GM10248 (cell line): ENCODE measurements at regions not wholly inside any gene's neighbourhood (a gene's known extent, or its start where the extent isn't known, plus 50 kb on each side); places are given as distances from the start of the nearest gene placed in this dataset.

Experiments
- CTCF ChIA-PET: fragments of 300-600 bp; sonication (Branson Sonifier 250); formaldehyde crosslinking; extraction: SDS; loops from one replicate; lab custom pipeline; 2021; ENCODE audit warnings: antibody characterized with exemption; lab: Yijun Ruan, JAX
- POLR2A ChIA-PET: fragments of 350-650 bp; sonication (Branson Sonifier 250); formaldehyde crosslinking; extraction: SDS; loops from one replicate; lab custom pipeline; 2020; ENCODE audit warnings: antibody characterized with exemption; lab: Yijun Ruan, JAX
- DNase-seq: peaks from one replicate; pipeline ENCODE4 v3.0.0; 2012; ENCODE audit errors: extremely low spot score
- TF ChIP-seq, protein P1 (sequence below): IDR thresholded peaks from 2 replicates; pipeline ENCODE4 v1.5.1; 2012; ENCODE audit warnings: mild to moderate bottlenecking, low read depth; ENCODE audit errors: extremely low read depth, missing control alignments, control extremely low read depth

- no peak for DNase-seq
- POLR2A ChIA-PET = no interaction called here
Measured at GRCh38 chr18:49655266-49656072, 93.6 kb downstream of the LIPG start.

DNA sequence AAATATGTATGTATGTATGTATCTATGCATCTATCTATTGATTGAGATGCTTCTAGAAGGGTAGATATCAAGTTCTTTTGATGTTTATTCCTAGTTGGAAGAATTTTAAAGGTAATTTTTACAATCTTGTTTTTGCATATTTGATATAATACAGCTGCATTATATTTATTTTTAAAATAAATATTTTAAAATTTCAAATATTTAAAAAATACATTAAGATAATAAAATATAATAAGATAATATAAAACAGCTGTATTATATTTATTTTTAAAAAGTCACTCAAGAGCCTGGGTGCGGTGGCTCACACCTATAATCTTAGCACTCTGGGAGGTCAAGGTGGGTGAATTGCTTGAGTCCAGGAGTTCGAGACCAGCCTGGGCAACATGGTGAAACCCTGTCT, 92.5 kb downstream of the LIPG start:
- TF ChIP-seq, protein P1, sequence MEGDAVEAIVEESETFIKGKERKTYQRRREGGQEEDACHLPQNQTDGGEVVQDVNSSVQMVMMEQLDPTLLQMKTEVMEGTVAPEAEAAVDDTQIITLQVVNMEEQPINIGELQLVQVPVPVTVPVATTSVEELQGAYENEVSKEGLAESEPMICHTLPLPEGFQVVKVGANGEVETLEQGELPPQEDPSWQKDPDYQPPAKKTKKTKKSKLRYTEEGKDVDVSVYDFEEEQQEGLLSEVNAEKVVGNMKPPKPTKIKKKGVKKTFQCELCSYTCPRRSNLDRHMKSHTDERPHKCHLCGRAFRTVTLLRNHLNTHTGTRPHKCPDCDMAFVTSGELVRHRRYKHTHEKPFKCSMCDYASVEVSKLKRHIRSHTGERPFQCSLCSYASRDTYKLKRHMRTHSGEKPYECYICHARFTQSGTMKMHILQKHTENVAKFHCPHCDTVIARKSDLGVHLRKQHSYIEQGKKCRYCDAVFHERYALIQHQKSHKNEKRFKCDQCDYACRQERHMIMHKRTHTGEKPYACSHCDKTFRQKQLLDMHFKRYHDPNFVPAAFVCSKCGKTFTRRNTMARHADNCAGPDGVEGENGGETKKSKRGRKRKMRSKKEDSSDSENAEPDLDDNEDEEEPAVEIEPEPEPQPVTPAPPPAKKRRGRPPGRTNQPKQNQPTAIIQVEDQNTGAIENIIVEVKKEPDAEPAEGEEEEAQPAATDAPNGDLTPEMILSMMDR = no peak
- ChIA-PET CTCF (no interaction called here), POLR2A (no interaction called here)
- no peak for DNase-seq

More at GRCh38 chr18:49655266-49656072, 93.6 kb downstream of the LIPG start:
- TF ChIP-seq, protein P1 = no peak
- CTCF ChIA-PET = no interaction called here

- CTCF ChIA-PET = interaction anchor here (0.8 kb wide), 1 partner anchor 37 kb away, joined by 3 read pairs; no protein-coding TSS in a partner anchor
- no peak for DNase-seq
- POLR2A ChIA-PET = no interaction called here
- TF ChIP-seq, protein P1 = no peak
Measured at GRCh38 chr18:49652881-49653724, 91.2 kb downstream of the LIPG start.

DNA sequence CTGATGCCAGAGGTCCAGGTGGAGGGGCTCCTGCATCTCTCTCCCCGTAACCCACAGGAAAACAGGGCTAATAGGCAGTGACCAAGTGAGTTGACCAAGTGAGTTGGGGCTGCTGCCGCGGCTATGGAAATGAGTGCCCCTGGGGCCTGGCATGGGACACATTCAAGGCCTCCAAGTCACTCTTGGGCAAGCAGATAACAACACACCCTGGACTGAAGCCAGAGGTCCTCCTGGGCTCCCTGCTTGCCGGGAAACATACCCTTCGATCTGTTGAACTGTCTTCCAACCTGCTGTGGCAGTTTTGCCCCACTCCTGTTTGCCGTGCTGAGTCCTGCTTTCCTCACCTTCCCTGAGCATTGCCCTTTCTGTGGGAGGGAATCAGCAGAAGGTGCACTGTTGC, 89.2 kb downstream of the LIPG start:
- ChIA-PET POLR2A (no interaction called here), CTCF (no interaction called here)
- no peak for DNase-seq
- TF ChIP-seq, protein P1 = no peak

GRCh38 chr18:49650426-49650891, 88.6 kb downstream of the LIPG start:
- no peak for DNase-seq
- TF ChIP-seq, protein P1 = no peak
- CTCF ChIA-PET = no interaction called here
- POLR2A ChIA-PET = no interaction called here

DNA sequence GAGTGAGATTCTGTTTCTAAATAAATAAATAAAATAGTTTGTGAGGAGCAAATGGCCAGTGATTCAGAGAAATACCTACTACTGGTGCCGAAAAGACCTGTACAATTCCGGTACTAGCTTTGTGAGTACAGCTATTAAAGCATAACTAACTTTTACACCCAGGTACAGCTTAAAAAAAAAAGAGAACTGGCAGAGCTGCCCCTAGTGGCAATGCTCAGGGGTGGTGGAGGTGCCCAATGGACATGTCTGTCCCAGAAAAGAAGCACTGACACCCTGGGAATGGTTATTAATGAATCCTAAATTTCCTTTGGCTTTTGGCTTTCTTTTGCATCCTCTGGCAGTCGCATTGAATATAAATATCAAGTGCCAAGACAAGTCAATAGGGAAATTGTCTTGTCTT, 87.0 kb downstream of the LIPG start:
- POLR2A ChIA-PET = interaction anchor here (0.6 kb wide), 1 partner anchor 36 kb away, joined by 6 read pairs; no protein-coding TSS in a partner anchor
- CTCF ChIA-PET = no interaction called here
- DNase-seq = no peak
- TF ChIP-seq, protein P1 = no peak
